ENCODE measurements at regions not wholly inside any gene's neighbourhood (a gene's known extent, or its start where the extent isn't known, plus 50 kb on each side); places are given as distances from the start of the nearest gene placed in this dataset.

GRCh38 chr14:70269582-70269981 lies 80.8 kb upstream of the SLC8A3 start:
- TF ChIP-seq CTCF (IDR thresholded peaks at IDR 0.05; ENCODE audit: insufficient read depth, low read depth, low read length, missing control alignments) = no peak
- H3K4me3 ChIP-seq (ENCODE audit: low read length) = no peak overlapping the region
- no peak for DNase-seq (ENCODE audit: low read depth)

DNA sequence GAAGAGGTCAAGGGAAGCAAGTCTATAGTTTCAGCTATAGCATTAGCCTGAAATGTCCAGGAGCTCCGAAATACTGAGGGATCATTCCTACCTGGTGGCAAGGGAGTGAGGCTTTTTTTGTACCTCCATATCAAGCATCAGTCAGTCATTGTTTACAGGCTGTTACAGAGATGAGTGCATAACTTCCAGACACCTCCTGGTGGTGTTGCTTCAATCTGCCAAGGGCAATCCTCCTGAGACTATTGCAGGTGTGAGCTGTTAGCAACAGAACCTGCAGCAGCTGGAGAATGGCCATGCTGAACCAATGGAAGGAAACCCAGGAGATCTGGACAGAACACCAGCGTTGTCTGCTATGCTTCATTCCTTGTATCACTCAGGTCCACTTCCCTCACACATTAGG lies 80.0 kb upstream of the SLC8A3 start:
- H3K4me3 ChIP-seq (ENCODE audit: low read length) = no peak overlapping the region
- peak; percentile 24 for DNase-seq (ENCODE audit: low read depth)
- no peak for TF ChIP-seq CTCF (IDR thresholded peaks at IDR 0.05; ENCODE audit: insufficient read depth, low read depth, low read length, missing control alignments)

DNA sequence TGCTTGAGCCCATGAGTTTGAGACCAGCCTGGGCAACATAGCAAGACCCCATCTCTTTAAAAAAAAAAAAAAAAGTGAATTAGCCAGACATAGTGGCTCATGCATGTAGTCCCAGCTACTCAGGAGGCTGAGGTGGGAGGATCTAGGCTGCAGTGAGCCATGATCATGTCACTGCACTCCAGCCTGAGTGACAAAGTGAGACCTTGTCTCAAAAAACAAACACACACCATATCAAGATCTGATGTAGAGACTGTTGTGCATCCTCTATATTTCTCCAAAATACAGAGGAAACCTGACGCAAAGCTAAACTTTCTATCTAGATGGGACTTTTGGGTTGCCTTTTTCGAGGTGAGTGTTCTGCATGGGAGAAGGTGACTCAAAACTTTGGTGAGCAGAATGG lies 77.4 kb upstream of the SLC8A3 start:
- no peak for TF ChIP-seq CTCF (IDR thresholded peaks at IDR 0.05; ENCODE audit: insufficient read depth, low read depth, low read length, missing control alignments)
- DNase-seq (ENCODE audit: low read depth) = no peak
- no peak overlapping the region for H3K4me3 ChIP-seq (ENCODE audit: low read length)

DNA sequence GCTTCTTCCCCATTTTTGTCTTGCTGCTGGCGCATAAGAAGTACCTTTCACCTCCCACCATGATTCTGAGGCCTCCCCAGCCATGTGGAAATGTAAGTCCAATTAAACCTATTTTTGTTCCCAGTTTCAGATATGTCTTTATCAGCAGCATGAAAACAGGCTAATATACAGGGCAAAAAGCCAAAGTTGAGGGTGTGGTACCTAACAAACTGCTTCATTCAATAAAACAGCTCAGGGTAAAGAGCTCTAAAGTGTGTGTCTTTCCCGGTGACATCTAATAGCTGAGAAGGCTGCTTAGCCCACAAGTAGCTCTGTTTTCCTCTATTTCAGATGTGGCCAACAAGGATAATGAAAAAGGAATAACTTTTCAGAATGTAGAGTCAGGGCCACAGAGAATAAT lies 76.7 kb upstream of the SLC8A3 start:
- H3K4me3 ChIP-seq (ENCODE audit: low read length) = no peak overlapping the region
- DNase-seq (ENCODE audit: low read depth) = no peak
- TF ChIP-seq CTCF (IDR thresholded peaks at IDR 0.05; ENCODE audit: insufficient read depth, low read depth, low read length, missing control alignments) = no peak

- H3K4me3 ChIP-seq (ENCODE audit: low read length) = no peak overlapping the region
- DNase-seq (ENCODE audit: low read depth) = no peak
- no peak for TF ChIP-seq CTCF (IDR thresholded peaks at IDR 0.05; ENCODE audit: insufficient read depth, low read depth, low read length, missing control alignments)
Measured at GRCh38 chr14:70259420-70259819, 70.7 kb upstream of the SLC8A3 start.

DNA sequence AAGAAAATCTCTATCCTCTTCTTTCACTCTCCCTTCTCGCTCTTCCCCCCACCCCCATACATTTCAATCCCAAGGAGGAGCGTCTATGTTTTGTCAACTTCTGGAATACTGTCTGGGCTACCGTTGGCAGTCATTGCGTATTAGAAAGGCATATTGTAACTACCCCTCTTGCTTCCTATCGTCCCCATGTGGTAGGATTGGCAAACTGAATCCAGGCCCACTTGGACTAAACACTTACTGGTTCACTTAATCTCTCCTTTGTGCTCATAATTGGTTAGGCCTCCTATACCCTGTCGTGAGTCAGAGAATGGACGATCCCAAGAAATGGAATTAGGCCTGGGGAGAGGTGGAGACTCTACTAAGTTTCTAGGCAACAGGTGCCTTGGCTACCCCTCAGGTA lies 68.8 kb upstream of the SLC8A3 start:
- TF ChIP-seq CTCF (IDR thresholded peaks at IDR 0.05; ENCODE audit: insufficient read depth, low read depth, low read length, missing control alignments) = peak; percentile 48
- no peak overlapping the region for H3K4me3 ChIP-seq (ENCODE audit: low read length)
- peak; percentile 41 for DNase-seq (ENCODE audit: low read depth)

DNA sequence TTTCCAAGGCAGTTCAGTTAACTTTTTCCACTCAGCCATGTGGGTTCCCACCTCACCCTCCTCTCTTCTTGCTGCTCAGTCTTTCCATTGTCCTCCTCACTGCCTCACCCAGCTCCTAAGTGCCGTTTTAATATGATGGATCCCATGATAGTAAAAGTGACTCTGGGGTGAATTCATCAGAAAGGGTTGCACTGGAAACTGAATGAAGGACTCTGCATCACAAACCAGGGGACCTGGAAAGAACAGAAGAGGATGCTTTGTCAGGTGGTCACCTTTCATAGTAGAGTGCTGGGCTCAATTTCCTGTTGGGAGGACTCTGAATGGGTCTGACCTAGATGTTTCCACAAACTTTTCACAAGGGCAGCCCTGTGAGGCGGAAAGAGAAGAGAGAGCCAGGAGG lies 67.8 kb upstream of the SLC8A3 start:
- no peak overlapping the region for H3K4me3 ChIP-seq (ENCODE audit: low read length)
- no peak for DNase-seq (ENCODE audit: low read depth)
- no peak for TF ChIP-seq CTCF (IDR thresholded peaks at IDR 0.05; ENCODE audit: insufficient read depth, low read depth, low read length, missing control alignments)

DNA sequence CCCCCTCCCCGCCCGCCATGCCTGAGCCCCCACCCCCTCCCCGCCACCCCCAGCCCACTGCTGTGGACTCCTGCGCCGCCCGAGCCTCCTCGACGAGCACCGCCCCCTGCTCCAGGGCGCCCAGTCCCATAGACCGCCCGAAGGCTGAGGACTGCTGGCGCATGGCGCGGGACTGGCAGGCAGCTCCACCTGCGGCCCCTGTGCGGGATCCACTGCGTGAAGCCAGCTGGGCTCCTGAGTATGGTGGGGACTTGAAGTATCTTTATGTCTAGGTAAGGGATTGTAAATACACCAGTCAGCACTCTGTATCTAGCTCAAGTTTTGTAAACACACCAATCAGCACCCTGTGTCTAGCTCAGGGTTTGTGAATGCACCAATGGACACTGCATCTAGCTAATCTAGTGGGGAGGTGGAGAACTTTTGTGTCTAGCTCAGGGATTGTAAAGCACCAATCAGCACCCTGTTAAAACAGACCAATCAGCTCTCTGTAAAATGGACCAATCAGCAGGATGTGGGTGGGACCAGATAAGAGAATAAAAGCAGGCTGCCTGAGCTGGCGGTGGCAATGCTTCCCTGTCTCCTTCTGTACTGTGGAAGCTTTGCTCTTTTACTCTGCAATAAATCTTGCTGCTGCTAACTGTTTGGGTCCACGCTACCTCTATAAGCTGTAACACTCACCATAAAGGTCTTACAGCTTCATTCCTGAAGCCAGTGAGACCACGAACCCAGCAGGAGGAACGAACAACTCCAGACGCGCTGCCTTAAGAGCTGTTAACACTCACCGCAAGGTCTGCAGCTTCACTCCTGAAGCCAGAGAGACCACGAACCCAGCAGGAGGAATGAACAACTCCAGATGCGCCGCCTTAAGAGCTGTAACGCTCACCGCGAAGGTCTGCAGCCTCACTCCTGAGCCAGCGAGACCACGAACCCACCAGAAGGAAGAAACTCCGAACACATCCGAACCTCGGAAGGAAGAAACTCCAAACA lies 66.6 kb upstream of the SLC8A3 start:
- H3K4me3 ChIP-seq (ENCODE audit: low read length) = peak overlapping the region; percentile 35
- peak; percentile 17 for DNase-seq (ENCODE audit: low read depth)
